Thoracic aorta (tissue), 2 donors: ENCODE measurements at regions not wholly inside any gene's neighbourhood (a gene's known extent, or its start where the extent isn't known, plus 50 kb on each side); places are given as distances from the start of the nearest gene placed in this dataset.

Experiments
- ATAC-seq: fragments of 150-250 bp; one replicate; pipeline ENCODE4 v1.8.0; 2017; ENCODE audit warnings: low read depth; ENCODE audit not compliant: insufficient number of reproducible peaks, low FRiP score
- DNase-seq: peaks from one replicate; pipeline ENCODE4 v3.0.0-alpha.2; 2020; ENCODE audit warnings: low spot score
- H3K27ac ChIP-seq, 2 donors: fragments of 200-600 bp; sonication (generic); 1 replicate in 1 of 2; 2 replicates in 1 of 2; pipeline ENCODE4 v1.5.1; 2016; ENCODE audit warnings: mild to moderate bottlenecking in 2 of 2, moderate library complexity in 2 of 2
- H3K27me3 ChIP-seq: fragments of 200-600 bp; sonication (generic); replicated peaks from 2 replicates; pipeline ENCODE4 v1.6.0; 2016; ENCODE audit warnings: mild to moderate bottlenecking; ENCODE audit not compliant: insufficient read depth
- H3K36me3 ChIP-seq: fragments of 200-600 bp; sonication (generic); one replicate; pipeline ENCODE4 v1.5.1; 2016
- H3K4me1 ChIP-seq, 2 donors: fragments of 200-600 bp; sonication (generic); 1 replicate in 1 of 2; 2 replicates in 1 of 2; pipeline versions ENCODE4 v1.5.1 to v1.6.0; 2016; ENCODE audit warnings: low read depth in 2 of 2, mild to moderate bottlenecking in 1 of 2; ENCODE audit not compliant: control insufficient read depth in 1 of 2
- H3K4me3 ChIP-seq: fragments of 200-600 bp; sonication (generic); 2 replicates; pipeline ENCODE4 v1.5.1; 2016; ENCODE audit warnings: mild to moderate bottlenecking
- H3K9me3 ChIP-seq: fragments of 200-600 bp; sonication (generic); 2 replicates; pipeline ENCODE4 v1.5.1; 2016
- TF ChIP-seq, protein P1 (sequence below): fragments of 200-600 bp; sonication (generic); IDR thresholded peaks from one replicate; pipeline ENCODE4 v1.5.1; 2019; ENCODE audit warnings: antibody characterized with exemption

DNA sequence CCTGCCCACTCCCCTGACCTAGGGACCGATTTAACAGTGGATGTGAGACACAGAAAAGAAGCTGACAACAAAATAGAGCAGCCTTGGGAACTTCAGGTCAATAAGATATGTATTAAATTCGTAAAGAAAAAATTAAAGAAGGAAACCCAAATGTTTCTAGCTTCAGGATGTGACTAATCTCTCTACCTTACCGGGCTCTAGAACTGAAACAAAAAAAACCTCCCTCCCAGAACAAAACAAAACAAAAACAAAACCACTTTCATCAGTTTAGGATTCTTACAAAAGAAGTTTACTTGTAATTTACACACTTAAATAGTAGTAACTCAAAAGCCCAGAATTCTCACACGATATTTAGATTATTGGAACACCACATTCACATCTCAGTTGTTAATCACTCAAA, 185.8 kb upstream of the RPS6KA3 start:
- DNase-seq (no peak), ATAC-seq (no peak)
- H3K9me3 ChIP-seq = no peaks in the 10 kb centered on the region
- H3K27ac ChIP-seq = no peak overlapping the region
- no peaks in the 10 kb centered on the region for H3K27me3 ChIP-seq
- TF ChIP-seq, protein P1, sequence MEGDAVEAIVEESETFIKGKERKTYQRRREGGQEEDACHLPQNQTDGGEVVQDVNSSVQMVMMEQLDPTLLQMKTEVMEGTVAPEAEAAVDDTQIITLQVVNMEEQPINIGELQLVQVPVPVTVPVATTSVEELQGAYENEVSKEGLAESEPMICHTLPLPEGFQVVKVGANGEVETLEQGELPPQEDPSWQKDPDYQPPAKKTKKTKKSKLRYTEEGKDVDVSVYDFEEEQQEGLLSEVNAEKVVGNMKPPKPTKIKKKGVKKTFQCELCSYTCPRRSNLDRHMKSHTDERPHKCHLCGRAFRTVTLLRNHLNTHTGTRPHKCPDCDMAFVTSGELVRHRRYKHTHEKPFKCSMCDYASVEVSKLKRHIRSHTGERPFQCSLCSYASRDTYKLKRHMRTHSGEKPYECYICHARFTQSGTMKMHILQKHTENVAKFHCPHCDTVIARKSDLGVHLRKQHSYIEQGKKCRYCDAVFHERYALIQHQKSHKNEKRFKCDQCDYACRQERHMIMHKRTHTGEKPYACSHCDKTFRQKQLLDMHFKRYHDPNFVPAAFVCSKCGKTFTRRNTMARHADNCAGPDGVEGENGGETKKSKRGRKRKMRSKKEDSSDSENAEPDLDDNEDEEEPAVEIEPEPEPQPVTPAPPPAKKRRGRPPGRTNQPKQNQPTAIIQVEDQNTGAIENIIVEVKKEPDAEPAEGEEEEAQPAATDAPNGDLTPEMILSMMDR = no peak
- no peaks in the 10 kb centered on the region for H3K36me3 ChIP-seq
- H3K4me1 ChIP-seq = peaks cover 0 to 13% of the 10 kb centered on the region in 2 donors
- H3K4me3 ChIP-seq = no peak overlapping the region

DNA sequence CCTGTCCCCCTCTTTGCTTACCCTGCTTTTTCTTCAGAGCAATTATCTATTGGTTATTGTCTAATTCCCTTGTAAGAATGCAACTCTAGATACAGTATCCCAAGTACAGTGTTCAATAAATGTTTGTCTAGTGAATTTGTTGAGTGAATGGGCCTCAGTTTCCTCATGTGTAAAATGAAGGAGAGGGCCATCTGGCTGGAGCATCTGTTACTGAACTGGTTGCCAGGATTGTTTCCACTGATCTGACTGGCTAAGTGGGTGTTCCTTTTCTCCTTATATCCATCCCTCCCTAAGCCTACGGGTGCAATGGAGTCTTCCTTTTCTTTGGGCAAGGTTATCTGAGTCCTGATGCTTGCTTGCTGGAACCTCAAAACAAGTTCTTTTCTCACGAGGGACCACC, 185.2 kb upstream of the RPS6KA3 start:
- ATAC-seq = no peak
- DNase-seq = no peak
- no peaks in the 10 kb centered on the region for H3K27me3 ChIP-seq
- peaks cover 0 to 13% of the 10 kb centered on the region in 2 donors for H3K4me1 ChIP-seq
- H3K36me3 ChIP-seq = no peaks in the 10 kb centered on the region
- no peaks in the 10 kb centered on the region for H3K9me3 ChIP-seq
- TF ChIP-seq, protein P1 = no peak
- H3K27ac ChIP-seq = no peak overlapping the region
- H3K4me3 ChIP-seq = no peak overlapping the region

DNA sequence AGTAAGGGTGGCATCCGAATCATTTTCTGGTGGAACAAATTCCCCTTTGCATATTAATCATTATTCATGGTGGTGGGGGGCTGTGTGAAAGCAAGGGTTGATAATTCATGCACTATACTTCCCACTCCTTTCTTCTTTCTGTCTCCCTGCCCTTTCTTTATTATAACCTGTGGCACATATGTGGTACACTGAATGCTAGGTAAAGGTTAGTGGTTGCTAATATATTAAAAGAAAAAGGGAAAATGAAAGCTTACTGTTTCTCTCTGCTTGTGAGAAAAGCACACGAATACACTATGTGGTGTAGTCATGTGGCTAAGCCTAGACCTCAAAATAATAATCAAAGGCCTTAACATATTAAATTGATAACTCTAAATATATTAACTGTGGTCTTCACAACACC, 178.4 kb upstream of the RPS6KA3 start:
- peaks cover 0 to 13% of the 10 kb centered on the region in 2 donors for H3K4me1 ChIP-seq
- H3K9me3 ChIP-seq = no peaks in the 10 kb centered on the region
- no peak overlapping the region for H3K27ac ChIP-seq
- ATAC-seq = no peak
- no peak overlapping the region for H3K4me3 ChIP-seq
- no peaks in the 10 kb centered on the region for H3K36me3 ChIP-seq
- H3K27me3 ChIP-seq = no peaks in the 10 kb centered on the region
- TF ChIP-seq, protein P1 = no peak
- DNase-seq = no peak

DNA sequence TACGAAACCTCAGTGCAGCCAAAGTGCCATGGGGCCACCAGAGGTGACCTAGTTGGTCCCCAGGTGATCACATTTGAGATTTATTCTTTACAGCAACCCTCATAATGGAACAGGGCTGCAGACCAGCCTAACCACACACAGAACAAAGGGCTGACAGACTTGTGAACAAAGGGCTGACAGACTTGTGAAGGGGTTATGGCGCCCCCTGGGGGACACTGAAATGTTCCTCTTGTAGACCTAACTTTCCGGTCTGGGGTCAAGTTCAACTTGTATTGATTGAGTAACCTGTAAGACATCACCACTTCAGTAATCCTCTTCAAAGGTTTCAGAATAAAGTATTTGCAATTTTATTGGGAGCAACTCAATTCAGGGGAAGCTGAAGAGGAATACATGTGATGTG, 175.9 kb upstream of the RPS6KA3 start:
- ATAC-seq = no peak
- Histone ChIP-seq H3K9me3 (no peaks in the 10 kb centered on the region), H3K27ac (no peak overlapping the region), H3K4me3 (no peak overlapping the region), H3K27me3 (no peaks in the 10 kb centered on the region), H3K4me1 (no peaks in the 10 kb centered on the region), H3K36me3 (no peaks in the 10 kb centered on the region)
- DNase-seq = peak; percentile 3
- TF ChIP-seq, protein P1 = peak; percentile 32

DNA sequence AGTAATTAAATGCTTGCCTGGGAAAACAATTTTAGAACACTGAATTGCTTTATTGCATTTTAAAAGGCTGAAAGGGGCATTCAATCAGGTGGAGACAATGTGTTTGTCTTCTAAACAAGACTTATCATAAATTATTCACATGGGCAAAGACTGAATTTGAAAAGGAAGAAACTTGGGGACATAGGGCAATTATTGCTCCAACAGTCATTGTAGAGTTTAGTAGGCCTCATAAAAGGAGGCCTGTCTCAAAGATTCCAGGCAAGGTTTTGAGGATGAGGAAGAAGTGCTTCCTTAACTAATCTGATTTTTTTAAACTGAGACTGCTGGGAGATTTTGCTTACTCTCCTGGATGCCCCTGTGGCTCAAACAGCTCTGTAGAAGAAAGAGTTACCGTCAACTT, 174.4 kb upstream of the RPS6KA3 start:
- TF ChIP-seq, protein P1 = no peak
- DNase-seq (no peak), ATAC-seq (no peak)
- H3K4me3 ChIP-seq = no peak overlapping the region
- no peak overlapping the region for H3K27ac ChIP-seq
- no peaks in the 10 kb centered on the region for H3K36me3 ChIP-seq
- no peaks in the 10 kb centered on the region for H3K27me3 ChIP-seq
- H3K9me3 ChIP-seq = no peaks in the 10 kb centered on the region
- no peaks in the 10 kb centered on the region for H3K4me1 ChIP-seq
